Left kidney (tissue), 1 donor: ENCODE measurements at regions not wholly inside any gene's neighbourhood (a gene's known extent, or its start where the extent isn't known, plus 50 kb on each side); places are given as distances from the start of the nearest gene placed in this dataset.

Source experiments
- DNase-seq: peaks from one replicate; pipeline ENCODE4 v3.0.0-alpha.2; 2013

GRCh38 chr1:37130221-37130948 lies 96.1 kb upstream of the GRIK3 start:
- no peak for DNase-seq

- no peak for DNase-seq
Measured at GRCh38 chr1:37131281-37131680, 97.0 kb upstream of the GRIK3 start.

- no peak for DNase-seq
Measured at GRCh38 chr1:37133276-37134145, 99.2 kb upstream of the GRIK3 start.

- no peak for DNase-seq
Measured at GRCh38 chr1:37134599-37134998, 100.3 kb upstream of the GRIK3 start.

- no peak for DNase-seq
Measured at GRCh38 chr1:37135032-37135431, 100.7 kb upstream of the GRIK3 start.

GRCh38 chr1:37137014-37137413 lies 102.7 kb upstream of the GRIK3 start:
- no peak for DNase-seq

GRCh38 chr1:37137601-37138000 lies 103.3 kb upstream of the GRIK3 start:
- no peak for DNase-seq

GRCh38 chr1:37143800-37144199 lies 109.5 kb upstream of the GRIK3 start:
- DNase-seq = no peak

GRCh38 chr1:37146071-37146470 lies 111.8 kb upstream of the GRIK3 start:
- DNase-seq = no peak

GRCh38 chr1:37147392-37147831 lies 113.1 kb upstream of the GRIK3 start:
- DNase-seq = no peak

GRCh38 chr1:37147906-37148305 lies 113.6 kb upstream of the GRIK3 start:
- DNase-seq = no peak

GRCh38 chr1:37148663-37149062 lies 114.3 kb upstream of the GRIK3 start:
- no peak for DNase-seq

GRCh38 chr1:37149296-37149695 lies 115.0 kb upstream of the GRIK3 start:
- no peak for DNase-seq

GRCh38 chr1:37150986-37151385 lies 116.7 kb upstream of the GRIK3 start:
- no peak for DNase-seq

- no peak for DNase-seq
Measured at GRCh38 chr1:37151789-37152188, 117.5 kb upstream of the GRIK3 start.

- no peak for DNase-seq
Measured at GRCh38 chr1:37152491-37152890, 118.2 kb upstream of the GRIK3 start.

- DNase-seq = no peak
Measured at GRCh38 chr1:37153116-37154100, 119.1 kb upstream of the GRIK3 start.

GRCh38 chr1:37156646-37157045 lies 122.3 kb upstream of the GRIK3 start:
- DNase-seq = no peak

- no peak for DNase-seq
Measured at GRCh38 chr1:37157634-37158033, 123.3 kb upstream of the GRIK3 start.

- DNase-seq = no peak
Measured at GRCh38 chr1:37158113-37158749, 123.9 kb upstream of the GRIK3 start.

GRCh38 chr1:37159102-37159501 lies 124.8 kb upstream of the GRIK3 start:
- no peak for DNase-seq

- DNase-seq = no peak
Measured at GRCh38 chr1:37161171-37161570, 126.9 kb upstream of the GRIK3 start.
